ENCODE measurements at regions not wholly inside any gene's neighbourhood (a gene's known extent, or its start where the extent isn't known, plus 50 kb on each side); places are given as distances from the start of the nearest gene placed in this dataset.

DNA sequence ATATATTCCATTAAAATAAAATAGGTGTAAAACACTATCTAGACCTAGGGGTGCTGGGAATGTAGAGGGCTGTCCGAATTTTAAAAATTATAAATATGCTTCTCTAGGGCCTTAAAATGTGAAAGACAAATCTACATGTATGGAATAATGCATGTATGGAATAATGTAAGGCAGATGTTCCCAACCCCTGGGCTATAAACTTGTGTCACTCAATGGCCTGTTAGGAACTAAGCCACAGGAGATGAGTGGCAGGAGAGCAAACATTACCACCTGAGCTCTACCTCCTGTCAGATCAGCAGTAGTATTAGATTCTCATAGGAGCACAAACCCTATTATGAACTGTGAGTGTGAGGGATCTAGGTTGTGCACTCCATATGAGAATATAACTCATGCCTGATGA is 482.6 kb upstream of the TGFBR2 start:
- Mint-ChIP-seq H3K36me3 (no peaks in the 10 kb centered on the region), H3K4me3 (no peak overlapping the region), H3K4me1 (ENCODE audit: low read depth) (no peaks in the 10 kb centered on the region), H3K9me3 (peaks cover 5% of the 10 kb centered on the region), H3K27ac (no peak overlapping the region), H3K27me3 (peaks cover 3% of the 10 kb centered on the region)
- intact Hi-C loops (cut with micrococcal nuclease) = no loop called here
- POLR2A ChIA-PET = no interaction called here
- CTCF ChIA-PET = no interaction called here
- DNase-seq = no peak

DNA sequence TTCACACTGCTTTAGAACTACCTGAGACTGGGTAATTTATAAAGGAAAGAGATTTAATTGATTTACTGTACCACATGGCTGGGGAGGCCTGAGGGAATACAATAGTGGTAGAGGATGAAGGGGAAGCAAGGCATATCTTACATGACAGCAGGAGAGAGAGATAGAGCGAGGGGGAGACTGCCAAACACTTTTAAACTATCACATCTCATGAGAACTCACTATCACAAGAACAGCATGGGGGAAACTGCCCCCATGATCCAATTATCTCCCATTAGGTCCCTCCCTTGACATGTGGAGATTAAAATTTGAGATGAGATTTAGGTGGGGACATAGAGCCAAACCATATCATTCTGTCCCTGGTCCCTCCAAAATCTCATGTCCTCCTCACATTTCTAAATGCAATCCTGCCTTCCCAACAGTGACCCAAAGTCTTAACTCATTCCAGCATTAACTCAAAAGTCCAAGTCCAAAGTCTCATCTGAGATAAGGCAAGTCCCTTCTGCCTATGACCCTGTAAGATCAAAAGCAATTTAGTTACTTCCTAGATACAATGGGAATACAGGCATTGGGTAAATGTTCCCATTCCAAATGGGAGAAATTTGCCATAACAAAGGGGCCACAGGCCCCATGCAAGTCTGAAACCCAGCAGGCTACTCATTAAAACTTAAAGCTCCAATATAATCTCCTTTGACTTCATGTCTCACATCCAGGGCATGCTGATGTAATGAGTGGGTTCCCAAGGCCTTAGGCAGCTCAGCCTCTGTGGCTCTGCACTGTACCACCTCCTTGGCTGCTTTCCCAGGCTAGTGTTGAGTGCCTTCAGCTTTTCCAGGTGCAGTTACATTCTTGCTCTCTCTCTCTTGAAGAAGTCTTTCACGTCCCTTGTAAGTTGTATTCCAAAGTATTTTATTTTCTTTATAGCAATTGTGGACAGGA is 481.7 kb upstream of the TGFBR2 start:
- intact Hi-C loops (cut with micrococcal nuclease) = no loop called here
- Mint-ChIP-seq H3K4me3 (no peak overlapping the region), H3K4me1 (ENCODE audit: low read depth) (no peaks in the 10 kb centered on the region), H3K36me3 (no peaks in the 10 kb centered on the region), H3K27ac (no peak overlapping the region), H3K27me3 (peaks cover 3% of the 10 kb centered on the region), H3K9me3 (peaks cover 5% of the 10 kb centered on the region)
- DNase-seq = no peak
- ChIA-PET POLR2A (no interaction called here), CTCF (no interaction called here)

DNA sequence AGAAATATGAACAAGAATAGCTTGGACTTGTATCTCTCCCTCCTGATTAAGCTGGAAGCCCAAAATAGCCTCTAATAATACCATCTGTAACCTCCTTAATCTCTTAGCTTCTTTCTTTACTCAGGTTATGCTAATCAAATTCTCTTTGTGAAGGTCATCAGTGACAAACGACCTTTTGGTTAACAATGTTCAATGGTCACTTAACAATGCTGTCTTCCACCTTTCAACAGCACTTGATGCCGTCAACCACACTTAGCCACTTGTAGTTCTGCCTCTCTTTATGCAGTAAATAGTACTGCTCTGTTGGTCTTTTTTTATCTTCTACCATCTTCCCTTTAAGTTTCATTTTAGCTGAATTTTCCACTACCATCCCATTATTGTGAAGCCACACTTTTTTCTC is 476.6 kb upstream of the TGFBR2 start:
- POLR2A ChIA-PET = no interaction called here
- CTCF ChIA-PET = interaction anchor here (0.8 kb wide), 1 partner anchor 38 kb away, joined by 3 read pairs; no protein-coding TSS in a partner anchor
- DNase-seq = no peak
- Mint-ChIP-seq H3K27me3 (peaks cover 2% of the 10 kb centered on the region), H3K4me3 (no peak overlapping the region), H3K27ac (no peak overlapping the region), H3K4me1 (ENCODE audit: low read depth) (no peaks in the 10 kb centered on the region), H3K36me3 (no peaks in the 10 kb centered on the region), H3K9me3 (peaks cover 5% of the 10 kb centered on the region)
- intact Hi-C loops (cut with micrococcal nuclease) = no loop called here

DNA sequence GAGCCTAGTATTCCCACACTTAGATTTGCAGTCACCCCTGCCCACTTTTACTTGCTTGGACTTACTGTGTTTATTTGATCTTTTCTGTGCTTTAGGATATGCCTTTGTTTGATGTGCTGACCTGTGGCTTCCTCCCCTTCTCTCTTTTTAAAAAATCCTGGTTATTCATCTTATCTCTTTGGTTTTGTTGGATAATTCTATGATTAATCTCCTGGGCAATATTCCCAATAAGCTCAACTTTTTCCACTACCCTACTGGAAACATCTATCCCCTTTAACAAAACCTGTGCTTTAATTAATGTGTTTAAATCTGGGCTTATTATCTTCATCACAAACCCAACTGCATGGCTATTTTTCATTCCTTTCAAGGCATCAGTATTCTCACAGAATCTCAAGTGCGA is 476.0 kb upstream of the TGFBR2 start:
- no peaks in the 10 kb centered on the region for H3K36me3 Mint-ChIP-seq
- no peak overlapping the region for H3K27ac Mint-ChIP-seq
- intact Hi-C loops (cut with micrococcal nuclease) = no loop called here
- peaks cover 5% of the 10 kb centered on the region for H3K9me3 Mint-ChIP-seq
- ChIA-PET POLR2A (no interaction called here), CTCF (no interaction called here)
- no peak overlapping the region for H3K4me3 Mint-ChIP-seq
- DNase-seq = no peak
- H3K4me1 Mint-ChIP-seq (ENCODE audit: low read depth) = no peaks in the 10 kb centered on the region
- H3K27me3 Mint-ChIP-seq = peaks cover 2% of the 10 kb centered on the region

DNA sequence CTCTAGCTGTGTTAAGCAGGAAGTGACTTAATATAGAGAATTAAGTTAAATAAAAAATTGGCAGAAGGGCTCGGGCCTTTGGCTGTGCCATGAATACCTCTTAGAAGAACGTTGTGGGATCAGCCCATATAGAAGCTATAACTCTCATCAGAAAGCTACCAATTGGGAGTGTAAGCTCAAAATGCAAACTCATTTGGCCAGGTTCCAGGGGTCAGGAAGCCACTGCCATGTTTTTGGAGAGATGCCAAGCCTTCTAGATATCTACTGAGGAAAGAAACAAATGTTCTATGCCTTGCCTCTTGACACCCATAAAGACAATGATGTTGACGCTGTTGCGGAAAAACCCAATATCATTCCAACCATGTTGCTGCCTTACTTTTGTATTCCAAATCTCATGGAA is 475.2 kb upstream of the TGFBR2 start:
- no peak overlapping the region for H3K27ac Mint-ChIP-seq
- no peaks in the 10 kb centered on the region for H3K4me1 Mint-ChIP-seq (ENCODE audit: low read depth)
- no peak for DNase-seq
- H3K36me3 Mint-ChIP-seq = no peaks in the 10 kb centered on the region
- peaks cover 9% of the 10 kb centered on the region for H3K9me3 Mint-ChIP-seq
- peaks cover 6% of the 10 kb centered on the region for H3K27me3 Mint-ChIP-seq
- POLR2A ChIA-PET = no interaction called here
- intact Hi-C loops (cut with micrococcal nuclease) = no loop called here
- no peak overlapping the region for H3K4me3 Mint-ChIP-seq
- CTCF ChIA-PET = no interaction called here

DNA sequence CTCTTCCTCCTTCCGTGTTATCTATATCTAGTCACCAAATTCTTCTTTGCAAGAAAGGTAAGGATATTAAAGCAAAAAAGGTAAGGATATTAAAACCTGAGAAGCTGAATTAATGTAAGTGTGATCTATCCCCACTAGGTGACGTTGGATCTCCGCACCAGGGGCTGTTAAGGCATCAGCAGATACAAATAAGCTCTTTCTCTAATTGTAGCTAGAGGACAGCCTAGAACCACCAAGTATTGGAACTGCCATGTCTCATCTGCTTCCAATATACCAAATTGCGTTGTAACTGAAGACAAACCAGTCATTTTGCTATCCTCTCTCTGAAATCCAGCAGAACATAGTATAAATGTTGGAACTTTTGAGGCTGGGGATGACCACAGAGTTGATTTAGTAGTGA is 471.2 kb upstream of the TGFBR2 start:
- H3K27me3 Mint-ChIP-seq = peaks cover 6% of the 10 kb centered on the region
- intact Hi-C loops (cut with micrococcal nuclease) = no loop called here
- ChIA-PET POLR2A (no interaction called here), CTCF (interaction anchor here (1.3 kb wide), 1 partner anchor 64 kb away, joined by 5 read pairs; no protein-coding TSS in a partner anchor)
- no peak overlapping the region for H3K27ac Mint-ChIP-seq
- H3K4me3 Mint-ChIP-seq = no peak overlapping the region
- no peak for DNase-seq
- no peaks in the 10 kb centered on the region for H3K36me3 Mint-ChIP-seq
- H3K4me1 Mint-ChIP-seq (ENCODE audit: low read depth) = no peaks in the 10 kb centered on the region
- peaks cover 14% of the 10 kb centered on the region for H3K9me3 Mint-ChIP-seq

DNA sequence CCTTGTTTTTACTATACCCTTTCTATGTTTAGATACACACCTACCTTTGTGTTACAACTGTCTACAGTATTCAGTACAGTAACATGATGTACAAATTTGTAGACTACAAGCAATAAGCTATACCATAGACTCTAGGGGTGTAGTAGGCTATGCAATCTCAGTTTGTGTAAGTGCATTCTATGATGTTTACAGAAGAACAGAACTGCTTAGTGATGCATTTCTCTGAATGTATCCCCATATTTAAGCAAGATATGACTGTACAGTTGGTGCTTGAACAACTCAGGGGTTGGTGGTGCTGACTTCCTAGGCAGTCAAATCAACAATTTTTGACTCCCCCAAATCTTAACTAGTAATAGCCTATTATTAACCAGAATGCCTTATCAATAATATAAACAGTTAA is 467.1 kb upstream of the TGFBR2 start:
- H3K27ac Mint-ChIP-seq = no peak overlapping the region

DNA sequence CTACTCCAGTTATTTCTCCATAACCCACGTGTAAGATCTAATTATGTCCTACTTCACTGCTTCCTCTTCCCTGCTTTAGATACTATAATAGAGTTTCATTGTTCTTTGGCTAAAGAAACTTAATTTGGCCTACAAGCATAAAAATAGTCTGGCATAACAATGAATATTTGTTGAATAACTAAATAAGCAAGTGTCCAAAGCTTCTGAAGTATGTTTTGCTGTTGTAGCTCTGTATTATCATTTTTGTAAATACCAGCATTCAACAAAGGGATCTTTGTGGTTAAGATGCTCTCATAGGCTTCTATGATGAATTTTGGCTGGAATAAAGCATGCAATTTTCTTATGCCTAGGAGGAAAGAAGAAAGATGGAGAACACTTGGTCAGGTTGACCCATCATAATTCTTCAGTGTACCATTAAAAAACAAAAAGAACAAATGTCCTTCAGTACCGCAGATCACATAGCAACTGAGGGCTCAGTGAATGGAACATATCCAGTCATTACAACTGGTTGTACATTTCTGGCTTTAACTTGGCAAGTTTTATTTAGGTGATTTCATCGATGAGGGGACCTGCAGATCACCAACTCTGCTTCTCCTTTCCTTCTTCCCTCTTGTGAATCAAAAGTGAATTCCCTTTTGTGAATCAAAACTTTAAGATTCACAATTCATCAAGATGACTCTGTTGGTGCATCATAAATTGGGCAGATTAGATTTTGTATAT is 465.9 kb upstream of the TGFBR2 start:
- Mint-ChIP-seq H3K36me3 (no peaks in the 10 kb centered on the region), H3K9me3 (peaks cover 14% of the 10 kb centered on the region), H3K27me3 (peaks cover 6% of the 10 kb centered on the region), H3K27ac (no peak overlapping the region), H3K4me1 (ENCODE audit: low read depth) (no peaks in the 10 kb centered on the region), H3K4me3 (no peak overlapping the region)
- intact Hi-C loops (cut with micrococcal nuclease) = no loop called here
- ChIA-PET POLR2A (no interaction called here), CTCF (interaction anchor here (1.3 kb wide), 1 partner anchor 58 kb away, joined by 5 read pairs; no protein-coding TSS in a partner anchor)
- DNase-seq = no peak

More for the DNA sequence above, 467.1 kb upstream of the TGFBR2 start:
- intact Hi-C loops (cut with micrococcal nuclease) = no loop called here
- Mint-ChIP-seq H3K4me3 (no peak overlapping the region), H3K27me3 (peaks cover 6% of the 10 kb centered on the region), H3K4me1 (ENCODE audit: low read depth) (no peaks in the 10 kb centered on the region), H3K36me3 (no peaks in the 10 kb centered on the region), H3K9me3 (peaks cover 14% of the 10 kb centered on the region)
- ChIA-PET POLR2A (no interaction called here), CTCF (interaction anchor here (1.3 kb wide), 1 partner anchor 59 kb away, joined by 5 read pairs; no protein-coding TSS in a partner anchor)
- DNase-seq = no peak

DNA sequence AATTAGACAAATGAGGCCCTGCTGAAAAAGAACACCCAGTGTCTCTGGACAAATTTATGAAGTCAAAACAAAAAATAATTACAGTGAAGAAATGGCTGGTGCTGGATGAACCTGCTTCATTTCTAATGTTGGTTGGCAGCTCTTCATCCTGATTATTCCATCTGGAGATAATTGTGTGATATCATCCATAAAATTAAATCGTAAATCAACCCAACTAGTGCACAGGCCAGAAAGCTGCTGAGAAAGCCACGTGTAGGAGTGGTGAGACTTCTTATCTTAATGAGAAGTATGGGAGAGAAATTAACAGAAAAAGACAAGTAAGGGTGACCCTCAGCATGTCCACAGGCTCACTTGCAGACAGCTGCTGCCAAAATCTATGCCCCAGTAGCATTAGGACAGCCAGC is 465.2 kb upstream of the TGFBR2 start:
- Mint-ChIP-seq H3K4me3 (no peak overlapping the region), H3K27me3 (peaks cover 2% of the 10 kb centered on the region), H3K9me3 (peaks cover 10% of the 10 kb centered on the region), H3K27ac (no peak overlapping the region), H3K36me3 (no peaks in the 10 kb centered on the region), H3K4me1 (ENCODE audit: low read depth) (no peaks in the 10 kb centered on the region)
- DNase-seq = no peak
- ChIA-PET POLR2A (no interaction called here), CTCF (interaction anchor here (0.7 kb wide), 1 partner anchor 127 kb away, joined by 3 read pairs; no protein-coding TSS in a partner anchor)
- intact Hi-C loops (cut with micrococcal nuclease) = no loop called here

DNA sequence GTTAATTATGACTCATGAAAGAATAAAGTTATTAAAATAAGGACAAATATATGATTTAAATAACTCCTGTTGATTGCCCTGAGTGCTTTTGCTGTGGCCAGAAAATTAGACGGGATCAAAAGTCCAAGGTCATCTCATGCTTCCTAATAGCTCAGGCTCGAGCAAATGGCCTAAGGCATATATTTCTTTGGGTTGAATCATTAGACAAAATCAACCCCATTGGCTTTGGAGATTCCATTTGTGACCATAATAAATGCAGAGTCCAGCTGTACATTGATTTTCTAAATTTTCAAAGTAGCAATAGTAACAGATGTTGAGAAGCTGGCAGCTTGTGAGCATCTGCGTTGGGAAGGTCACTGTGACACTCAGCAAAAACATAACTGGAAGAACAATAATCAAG is 464.5 kb upstream of the TGFBR2 start:
- Mint-ChIP-seq H3K4me1 (ENCODE audit: low read depth) (no peaks in the 10 kb centered on the region), H3K27me3 (no peaks in the 10 kb centered on the region), H3K9me3 (peaks cover 4% of the 10 kb centered on the region), H3K27ac (no peak overlapping the region), H3K36me3 (no peaks in the 10 kb centered on the region), H3K4me3 (no peak overlapping the region)
- CTCF ChIA-PET = interaction anchor here (0.7 kb wide), 1 partner anchor 128 kb away, joined by 3 read pairs; no protein-coding TSS in a partner anchor
- no peak for DNase-seq
- intact Hi-C loops (cut with micrococcal nuclease) = no loop called here
- POLR2A ChIA-PET = no interaction called here

DNA sequence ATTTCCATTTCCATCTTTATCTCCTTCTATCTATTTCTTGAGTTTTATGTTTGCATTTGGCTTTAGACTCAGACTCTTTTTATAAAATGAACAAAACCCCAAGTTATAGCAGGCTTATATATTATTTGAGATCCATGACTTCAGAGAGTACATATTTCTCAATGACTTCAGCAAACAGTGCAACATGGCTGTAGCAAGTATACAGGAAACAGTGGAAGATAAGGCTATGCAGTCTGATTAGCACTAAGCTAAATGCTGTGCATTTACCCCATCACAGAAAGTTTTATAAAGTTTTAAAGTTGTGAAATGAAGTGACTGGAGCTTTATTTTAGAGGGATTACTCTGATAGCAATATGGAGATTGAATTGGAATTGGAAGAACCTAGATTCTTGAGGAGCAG is 463.5 kb upstream of the TGFBR2 start:
- intact Hi-C loops (cut with micrococcal nuclease) = no loop called here
- Mint-ChIP-seq H3K27ac (no peak overlapping the region), H3K4me1 (ENCODE audit: low read depth) (no peaks in the 10 kb centered on the region), H3K9me3 (no peaks in the 10 kb centered on the region), H3K4me3 (no peak overlapping the region), H3K36me3 (no peaks in the 10 kb centered on the region), H3K27me3 (no peaks in the 10 kb centered on the region)
- CTCF ChIA-PET = no interaction called here
- POLR2A ChIA-PET = no interaction called here
- no peak for DNase-seq

DNA sequence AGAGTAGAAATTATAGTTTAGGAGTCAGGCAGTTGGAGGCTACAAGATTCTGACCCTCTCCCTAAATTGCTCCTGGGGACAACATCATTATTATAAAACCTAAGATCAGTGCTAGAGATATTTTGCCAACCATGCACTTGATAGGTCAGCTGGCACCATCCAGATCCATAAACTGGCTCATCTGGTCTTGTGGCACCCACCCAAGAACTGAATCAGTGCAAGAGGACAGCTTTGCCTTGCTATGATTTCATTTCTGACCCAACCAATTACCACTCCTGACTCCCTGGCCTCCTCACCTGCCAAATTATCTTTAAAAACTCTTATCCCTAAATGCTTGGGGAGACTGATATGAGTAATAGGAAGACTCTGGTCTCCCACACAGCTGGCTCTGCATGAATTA is 461.1 kb upstream of the TGFBR2 start:
- no peak overlapping the region for H3K4me3 Mint-ChIP-seq
- no peak for DNase-seq
- H3K4me1 Mint-ChIP-seq (ENCODE audit: low read depth) = no peaks in the 10 kb centered on the region
- H3K27ac Mint-ChIP-seq = no peak overlapping the region
- H3K27me3 Mint-ChIP-seq = peaks cover 1% of the 10 kb centered on the region
- intact Hi-C loops (cut with micrococcal nuclease) = no loop called here
- CTCF ChIA-PET = no interaction called here
- H3K9me3 Mint-ChIP-seq = no peaks in the 10 kb centered on the region
- POLR2A ChIA-PET = no interaction called here
- no peaks in the 10 kb centered on the region for H3K36me3 Mint-ChIP-seq

Measured in activated CD4-positive, alpha-beta memory T cell treated with anti-CD3 and anti-CD28 coated beads for 36 hours (primary cell).